Nephron progenitor cell (in vitro differentiated cells): ENCODE measurements at regions not wholly inside any gene's neighbourhood (a gene's known extent, or its start where the extent isn't known, plus 50 kb on each side); places are given as distances from the start of the nearest gene placed in this dataset.

ENCODE experiments used
- DNase-seq: peaks from one replicate; pipeline ENCODE4 v3.0.0; 2021
- H3K27ac Mint-ChIP-seq: 2 replicates; pipeline ENCODE4 v1.8.0; 2021; ENCODE audit warnings: mild to moderate bottlenecking, moderate library complexity, mixed read lengths
- H3K27me3 Mint-ChIP-seq: 2 replicates; pipeline ENCODE4 v1.8.0; 2021; ENCODE audit warnings: mild to moderate bottlenecking, low read depth, mixed read lengths; ENCODE audit not compliant: poor library complexity
- H3K36me3 Mint-ChIP-seq: 2 replicates; pipeline ENCODE4 v1.8.0; 2021; ENCODE audit warnings: low read depth, mixed read lengths
- H3K4me1 Mint-ChIP-seq: 2 replicates; pipeline ENCODE4 v1.8.0; 2021; ENCODE audit warnings: mixed read lengths
- H3K4me3 Mint-ChIP-seq: 2 replicates; pipeline ENCODE4 v1.8.0; 2021; ENCODE audit warnings: mild to moderate bottlenecking, moderate library complexity, mixed read lengths
- H3K9me3 Mint-ChIP-seq: 2 replicates; pipeline ENCODE4 v1.8.0; 2021; ENCODE audit warnings: mild to moderate bottlenecking, moderate library complexity, mixed read lengths
- CTCF ChIP-seq: fragments of 200-600 bp; sonication (generic); IDR thresholded peaks from 2 replicates; pipeline ENCODE4 v1.5.0; 2021; ENCODE audit warnings: antibody characterized with exemption

GRCh38 chr1:78370779-78371482, 119.8 kb upstream of the PTGFR start:
- no peaks in the 10 kb centered on the region for H3K4me1 Mint-ChIP-seq
- no peak overlapping the region for H3K27ac Mint-ChIP-seq
- peaks cover 3% of the 10 kb centered on the region for H3K27me3 Mint-ChIP-seq

GRCh38 chr1:78373676-78374075, 117.1 kb upstream of the PTGFR start:
- Mint-ChIP-seq H3K36me3 (no peaks in the 10 kb centered on the region), H3K4me1 (no peaks in the 10 kb centered on the region)

More at GRCh38 chr1:78370779-78371482, 119.8 kb upstream of the PTGFR start:
- H3K9me3 Mint-ChIP-seq: no peaks in the 10 kb centered on the region
- DNase-seq: no peak
- H3K4me3 Mint-ChIP-seq: no peak overlapping the region
- TF ChIP-seq CTCF: no peak
- H3K36me3 Mint-ChIP-seq: no peaks in the 10 kb centered on the region

GRCh38 chr1:78375996-78376395, 114.8 kb upstream of the PTGFR start:
- Mint-ChIP-seq H3K27ac (no peak overlapping the region), H3K27me3 (peaks cover 8% of the 10 kb centered on the region), H3K4me1 (no peaks in the 10 kb centered on the region), H3K36me3 (no peaks in the 10 kb centered on the region), H3K9me3 (no peaks in the 10 kb centered on the region), H3K4me3 (no peak overlapping the region)
- TF ChIP-seq CTCF: no peak
- no peak for DNase-seq

More at GRCh38 chr1:78373676-78374075, 117.1 kb upstream of the PTGFR start:
- no peak for DNase-seq
- Mint-ChIP-seq H3K27me3 (peaks cover 9% of the 10 kb centered on the region), H3K27ac (no peak overlapping the region), H3K9me3 (no peaks in the 10 kb centered on the region), H3K4me3 (no peak overlapping the region)
- no peak for TF ChIP-seq CTCF

- Mint-ChIP-seq H3K27ac (no peak overlapping the region), H3K36me3 (no peaks in the 10 kb centered on the region), H3K4me3 (no peak overlapping the region), H3K27me3 (peaks cover 8% of the 10 kb centered on the region), H3K9me3 (no peaks in the 10 kb centered on the region), H3K4me1 (no peaks in the 10 kb centered on the region)
- DNase-seq: no peak
- no peak for TF ChIP-seq CTCF
Observed at GRCh38 chr1:78377356-78377928, 113.3 kb upstream of the PTGFR start.

GRCh38 chr1:78383923-78384322, 106.9 kb upstream of the PTGFR start:
- Mint-ChIP-seq H3K4me1 (no peaks in the 10 kb centered on the region), H3K27me3 (no peaks in the 10 kb centered on the region), H3K27ac (no peak overlapping the region), H3K36me3 (no peaks in the 10 kb centered on the region), H3K9me3 (no peaks in the 10 kb centered on the region), H3K4me3 (no peak overlapping the region)
- no peak for DNase-seq
- TF ChIP-seq CTCF: no peak
